Epithelial cell of esophagus (primary cell): ENCODE measurements at regions not wholly inside any gene's neighbourhood (a gene's known extent, or its start where the extent isn't known, plus 50 kb on each side); places are given as distances from the start of the nearest gene placed in this dataset.

Experiments used
- DNase-seq: peaks from one replicate; pipeline ENCODE4 v3.0.0; 2010; ENCODE audit warnings: low read depth
- H3K4me3 ChIP-seq: 2 replicates; pipeline ENCODE4 v1.5.1; 2011; ENCODE audit warnings: mild to moderate bottlenecking, low read length, control low read depth
- TF ChIP-seq, protein P1 (sequence below): IDR thresholded peaks from 2 replicates; pipeline ENCODE4 v1.5.1; 2011; ENCODE audit warnings: low read depth, mild to moderate bottlenecking, low read length, control low read depth, inconsistent platforms; ENCODE audit not compliant: insufficient read depth; ENCODE audit errors: missing control alignments

DNA sequence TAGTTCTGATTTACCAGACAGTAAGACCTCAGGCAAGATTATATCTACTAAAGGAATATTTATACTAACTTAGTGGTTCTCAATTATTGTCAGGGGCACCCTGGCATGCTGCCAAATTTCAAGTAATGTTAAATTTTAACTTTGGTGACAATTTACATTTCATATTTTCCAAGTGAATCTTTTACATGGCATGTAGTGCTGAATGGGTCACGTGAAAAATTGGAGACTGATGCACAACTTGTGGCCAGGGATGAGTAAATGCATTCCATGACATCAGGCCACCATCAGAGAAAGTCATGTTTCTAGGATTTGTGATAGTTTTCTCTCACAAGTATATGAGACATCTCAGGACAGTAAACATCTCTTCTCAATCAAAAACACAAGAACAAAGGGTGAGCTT is 202.6 kb upstream of the SOX21 start:
- DNase-seq, result no peak
- TF ChIP-seq, protein P1, sequence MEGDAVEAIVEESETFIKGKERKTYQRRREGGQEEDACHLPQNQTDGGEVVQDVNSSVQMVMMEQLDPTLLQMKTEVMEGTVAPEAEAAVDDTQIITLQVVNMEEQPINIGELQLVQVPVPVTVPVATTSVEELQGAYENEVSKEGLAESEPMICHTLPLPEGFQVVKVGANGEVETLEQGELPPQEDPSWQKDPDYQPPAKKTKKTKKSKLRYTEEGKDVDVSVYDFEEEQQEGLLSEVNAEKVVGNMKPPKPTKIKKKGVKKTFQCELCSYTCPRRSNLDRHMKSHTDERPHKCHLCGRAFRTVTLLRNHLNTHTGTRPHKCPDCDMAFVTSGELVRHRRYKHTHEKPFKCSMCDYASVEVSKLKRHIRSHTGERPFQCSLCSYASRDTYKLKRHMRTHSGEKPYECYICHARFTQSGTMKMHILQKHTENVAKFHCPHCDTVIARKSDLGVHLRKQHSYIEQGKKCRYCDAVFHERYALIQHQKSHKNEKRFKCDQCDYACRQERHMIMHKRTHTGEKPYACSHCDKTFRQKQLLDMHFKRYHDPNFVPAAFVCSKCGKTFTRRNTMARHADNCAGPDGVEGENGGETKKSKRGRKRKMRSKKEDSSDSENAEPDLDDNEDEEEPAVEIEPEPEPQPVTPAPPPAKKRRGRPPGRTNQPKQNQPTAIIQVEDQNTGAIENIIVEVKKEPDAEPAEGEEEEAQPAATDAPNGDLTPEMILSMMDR, result no peak

DNA sequence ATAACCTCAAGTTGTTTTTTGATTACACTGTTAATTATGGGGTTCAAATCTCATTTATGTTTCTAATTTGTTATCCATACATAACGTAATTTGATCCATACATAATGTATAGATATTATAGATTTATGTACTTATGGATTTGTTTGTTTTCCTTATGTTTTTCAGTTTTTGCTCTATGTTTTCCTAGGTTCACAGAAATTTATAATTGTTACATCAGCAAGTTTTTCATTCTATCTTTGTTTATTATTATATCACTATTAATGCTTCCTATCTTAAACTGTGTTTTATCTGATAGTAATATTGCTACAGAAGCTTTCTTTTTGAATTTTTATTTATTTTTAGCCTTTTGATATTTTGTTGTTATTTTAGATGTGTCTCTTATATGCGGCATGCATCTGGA is 194.3 kb upstream of the SOX21 start:
- TF ChIP-seq, protein P1, result no peak
- H3K4me3 ChIP-seq, result no peak overlapping the region
- no peak for DNase-seq

More for the DNA sequence above, 202.6 kb upstream of the SOX21 start:
- no peak overlapping the region for H3K4me3 ChIP-seq

DNA sequence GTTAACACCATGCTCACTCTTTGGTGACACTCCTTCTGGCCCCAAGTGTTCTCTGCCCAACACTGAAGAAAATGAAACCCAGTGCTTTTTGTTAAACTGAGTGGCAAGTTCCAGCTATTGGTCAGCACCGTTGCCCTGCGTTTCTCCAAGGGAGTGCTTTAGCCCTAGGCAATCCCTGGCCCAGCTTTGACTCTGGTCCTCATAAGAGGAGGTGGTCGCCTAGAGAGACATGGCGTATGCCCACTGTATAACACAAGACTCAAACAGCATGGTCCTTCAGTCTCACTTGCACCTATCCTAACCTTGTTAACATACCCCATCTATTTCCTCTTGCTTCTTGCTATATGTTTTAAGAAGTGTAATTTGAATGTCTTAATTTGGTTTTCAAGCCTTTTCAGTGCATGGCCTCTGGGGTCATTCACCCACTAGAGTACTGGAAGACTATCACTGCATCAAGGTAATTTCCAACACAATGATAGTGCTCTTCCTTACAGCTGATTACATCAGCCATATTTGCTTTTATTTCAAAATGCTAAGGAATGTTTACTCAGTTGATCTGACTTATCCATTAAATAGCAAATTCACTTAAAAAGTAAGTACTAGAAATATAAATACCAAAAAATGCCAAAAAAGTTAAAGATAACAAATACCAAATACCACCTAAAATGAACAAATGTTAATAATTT is 190.5 kb upstream of the SOX21 start:
- no peak for DNase-seq
- no peak overlapping the region for H3K4me3 ChIP-seq
- TF ChIP-seq, protein P1, result no peak

DNA sequence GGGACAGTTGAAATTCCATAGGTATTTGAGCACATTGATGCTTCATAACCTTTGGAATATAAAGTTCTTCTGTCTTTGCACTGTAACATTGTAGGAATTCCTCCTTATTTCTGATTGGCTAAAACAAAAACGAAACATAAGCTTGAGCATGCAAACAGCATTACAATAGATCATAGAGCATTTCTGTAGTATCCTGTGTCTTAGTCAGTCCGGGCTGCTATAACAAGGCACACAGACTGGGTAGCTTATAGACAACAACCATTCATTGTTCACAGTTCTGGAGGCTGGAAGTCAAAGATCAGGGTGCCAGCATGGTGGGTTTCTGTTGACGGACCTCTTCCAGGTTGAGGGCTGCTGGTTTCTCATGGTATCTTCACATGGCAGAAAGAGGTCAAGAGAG is 188.7 kb upstream of the SOX21 start:
- H3K4me3 ChIP-seq, result no peak overlapping the region
- DNase-seq, result no peak
- TF ChIP-seq, protein P1, result no peak

DNA sequence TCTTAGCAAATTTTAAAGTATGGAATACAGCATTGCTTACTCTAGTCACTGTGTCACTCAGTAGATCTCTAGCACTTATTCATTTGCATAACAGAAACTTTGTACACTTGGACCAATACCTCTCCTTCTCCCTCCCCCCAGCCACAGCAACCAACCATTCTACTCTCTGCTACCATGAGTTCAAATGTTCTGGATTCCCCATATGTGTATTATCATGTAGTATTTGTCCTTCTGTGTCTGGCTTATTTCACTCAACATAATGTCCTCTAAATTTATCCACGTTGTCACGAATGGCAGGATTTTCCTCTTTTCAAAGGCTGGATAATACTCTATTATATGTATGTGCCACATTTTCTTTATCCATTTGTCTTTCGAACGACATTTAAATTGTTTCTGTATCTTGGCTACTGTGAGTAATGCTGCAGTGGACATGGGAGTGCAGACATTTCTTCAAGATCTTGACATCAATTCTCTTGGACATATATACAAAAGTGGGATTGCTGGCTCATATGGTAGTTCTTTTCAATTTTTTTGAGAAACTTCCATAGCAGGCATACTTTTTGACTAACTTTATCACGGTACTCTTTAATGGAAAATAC is 184.5 kb upstream of the SOX21 start:
- TF ChIP-seq, protein P1, result no peak
- no peak overlapping the region for H3K4me3 ChIP-seq
- no peak for DNase-seq

DNA sequence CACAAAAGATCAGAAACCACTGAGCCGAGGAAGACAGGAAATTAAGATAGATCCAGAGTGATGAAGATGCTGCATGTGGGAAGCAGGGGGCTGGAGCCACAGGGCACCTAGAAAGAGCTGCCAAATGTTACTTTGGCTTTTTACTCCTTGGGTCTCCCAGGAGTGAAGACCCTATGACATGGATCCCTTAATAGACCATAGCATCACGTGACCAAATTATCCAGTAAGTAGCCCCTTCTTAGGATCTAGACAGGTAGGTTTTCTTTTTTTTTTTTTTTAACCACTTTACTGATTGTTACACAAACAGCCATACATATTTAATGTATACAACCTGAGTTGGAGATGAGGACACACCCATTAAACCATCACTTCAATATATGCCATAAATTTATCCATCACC is 183.9 kb upstream of the SOX21 start:
- TF ChIP-seq, protein P1, result no peak
- DNase-seq, result no peak
- H3K4me3 ChIP-seq, result no peak overlapping the region

DNA sequence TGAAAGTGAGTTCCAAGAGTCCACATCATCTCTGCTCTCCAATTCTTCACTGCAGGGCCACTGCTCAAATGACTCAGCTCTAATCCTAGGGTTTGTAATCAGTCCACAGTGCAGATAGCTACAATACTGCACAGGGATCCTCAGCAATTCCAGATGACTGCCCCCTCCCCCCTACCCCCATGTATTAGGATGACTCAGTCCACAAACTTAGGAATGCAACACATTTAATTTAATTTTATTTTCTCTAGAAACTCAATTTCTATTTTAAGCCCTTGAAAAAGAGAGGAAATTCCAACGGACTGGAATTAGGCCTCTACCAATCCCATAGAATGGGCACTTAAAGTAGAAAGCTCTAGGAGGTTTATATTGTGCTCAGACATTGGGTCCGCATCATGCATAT is 173.8 kb upstream of the SOX21 start:
- TF ChIP-seq, protein P1, result no peak
- no peak for DNase-seq
- no peak overlapping the region for H3K4me3 ChIP-seq
